PC-9 (cell line): ENCODE measurements at regions not wholly inside any gene's neighbourhood (a gene's known extent, or its start where the extent isn't known, plus 50 kb on each side); places are given as distances from the start of the nearest gene placed in this dataset.

Source experiments
- EZH2 ChIP-seq: fragments of 200-600 bp; sonication (generic); IDR thresholded peaks from 2 replicates; pipeline ENCODE4 v1.8.0; 2017; ENCODE audit warnings: antibody characterized with exemption, low read depth
- TF ChIP-seq, protein P1 (sequence below): fragments of 200-600 bp; sonication (generic); conservative IDR thresholded peaks from 2 replicates; pipeline ENCODE4 v1.6.1; 2017; ENCODE audit warnings: mixed run types, antibody characterized with exemption, mild to moderate bottlenecking, moderate library complexity

DNA sequence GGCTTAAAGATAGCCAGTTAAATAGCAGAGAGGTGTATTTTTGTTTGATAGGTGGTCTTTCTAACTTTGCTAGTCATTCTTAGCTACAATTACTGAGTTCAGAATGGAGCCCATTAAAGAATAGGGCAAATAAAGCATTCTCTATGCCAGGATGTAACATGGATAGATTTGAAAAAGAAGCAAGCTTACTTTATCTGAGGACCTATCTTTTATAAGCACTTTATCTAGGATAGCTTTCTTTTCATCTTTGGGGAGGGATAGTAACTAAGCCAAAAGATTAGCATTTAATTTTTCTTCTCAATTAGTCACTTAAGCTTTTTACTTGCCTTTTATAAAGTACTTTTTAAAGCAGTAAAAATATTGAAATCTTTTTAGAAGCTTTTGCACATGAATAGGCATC lies 1148.0 kb upstream of the DIAPH2 start:
- TF ChIP-seq, protein P1, sequence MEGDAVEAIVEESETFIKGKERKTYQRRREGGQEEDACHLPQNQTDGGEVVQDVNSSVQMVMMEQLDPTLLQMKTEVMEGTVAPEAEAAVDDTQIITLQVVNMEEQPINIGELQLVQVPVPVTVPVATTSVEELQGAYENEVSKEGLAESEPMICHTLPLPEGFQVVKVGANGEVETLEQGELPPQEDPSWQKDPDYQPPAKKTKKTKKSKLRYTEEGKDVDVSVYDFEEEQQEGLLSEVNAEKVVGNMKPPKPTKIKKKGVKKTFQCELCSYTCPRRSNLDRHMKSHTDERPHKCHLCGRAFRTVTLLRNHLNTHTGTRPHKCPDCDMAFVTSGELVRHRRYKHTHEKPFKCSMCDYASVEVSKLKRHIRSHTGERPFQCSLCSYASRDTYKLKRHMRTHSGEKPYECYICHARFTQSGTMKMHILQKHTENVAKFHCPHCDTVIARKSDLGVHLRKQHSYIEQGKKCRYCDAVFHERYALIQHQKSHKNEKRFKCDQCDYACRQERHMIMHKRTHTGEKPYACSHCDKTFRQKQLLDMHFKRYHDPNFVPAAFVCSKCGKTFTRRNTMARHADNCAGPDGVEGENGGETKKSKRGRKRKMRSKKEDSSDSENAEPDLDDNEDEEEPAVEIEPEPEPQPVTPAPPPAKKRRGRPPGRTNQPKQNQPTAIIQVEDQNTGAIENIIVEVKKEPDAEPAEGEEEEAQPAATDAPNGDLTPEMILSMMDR: no peak
- TF ChIP-seq EZH2: no peak
